Neural cell (in vitro differentiated cells): ENCODE measurements at regions not wholly inside any gene's neighbourhood (a gene's known extent, or its start where the extent isn't known, plus 50 kb on each side); places are given as distances from the start of the nearest gene placed in this dataset.

Experiments
- H2AFZ ChIP-seq: fragments of 200-600, 300-800 bp; sonication (generic), shearing (Covaris generic); 2 replicates; pipeline ENCODE4 v1.6.0; 2014; ENCODE audit warnings: low read depth, mild to moderate bottlenecking, antibody characterized with exemption, low read length, moderate library complexity
- H3F3A ChIP-seq: fragments of 200-600 bp; shearing (Covaris generic); 2 replicates; pipeline ENCODE4 v1.6.1; 2016; ENCODE audit warnings: mild to moderate bottlenecking, moderate library complexity, mixed read lengths, antibody characterized with exemption, low read length; ENCODE audit not compliant: insufficient read depth, poor library complexity, severe bottlenecking
- H3K27ac ChIP-seq: fragments of 200-600, 300-800 bp; sonication (generic), shearing (Covaris generic); 2 replicates; pipeline ENCODE4 v1.5.1; 2014; ENCODE audit warnings: mild to moderate bottlenecking, low read length, moderate library complexity
- H3K27me3 ChIP-seq: fragments of 300-800, 200-600 bp; sonication (generic), shearing (Covaris generic); 2 replicates; pipeline ENCODE4 v1.6.0; 2014; ENCODE audit warnings: mild to moderate bottlenecking, low read depth, low read length, moderate library complexity; ENCODE audit not compliant: insufficient read depth
- H3K36me3 ChIP-seq: fragments of 300-800, 200-600 bp; sonication (generic), shearing (Covaris generic); 2 replicates; pipeline ENCODE4 v1.5.1; 2014; ENCODE audit warnings: mild to moderate bottlenecking, antibody characterized with exemption, low read length, moderate library complexity; ENCODE audit not compliant: insufficient read depth
- H3K4me2 ChIP-seq: fragments of 300-800, 200-600 bp; sonication (generic), shearing (Covaris generic); 2 replicates; pipeline ENCODE4 v1.6.0; 2014; ENCODE audit warnings: mild to moderate bottlenecking, low read length
- H3K4me3 ChIP-seq: fragments of 300-800, 200-600 bp; sonication (generic), shearing (Covaris generic); 2 replicates; pipeline ENCODE4 v1.5.1; 2014; ENCODE audit warnings: mild to moderate bottlenecking, low read length, moderate library complexity
- H3K79me2 ChIP-seq: fragments of 200-600 bp; shearing (Covaris generic); replicated peaks from 2 replicates; pipeline ENCODE4 v1.6.0; 2014; ENCODE audit warnings: mild to moderate bottlenecking, low read length, moderate library complexity; ENCODE audit not compliant: insufficient read depth
- H3K9ac ChIP-seq: fragments of 300-800, 200-600 bp; sonication (generic), shearing (Covaris generic); 2 replicates; pipeline ENCODE4 v1.6.1; 2016; ENCODE audit warnings: mild to moderate bottlenecking, low read length, mixed read lengths
- H3K9me2 ChIP-seq: fragments of 200-600 bp; shearing (Covaris generic); 2 replicates; pipeline ENCODE4 v1.6.1; 2016; ENCODE audit warnings: mild to moderate bottlenecking, low read length, mixed read lengths; ENCODE audit not compliant: insufficient read depth
- H3K9me3 ChIP-seq: fragments of 200-600, 300-800 bp; sonication (generic), shearing (Covaris generic); 2 replicates; pipeline ENCODE4 v1.6.1; 2016; ENCODE audit warnings: mild to moderate bottlenecking, mixed run types, low read length, moderate library complexity, mixed read lengths
- H4K20me1 ChIP-seq: fragments of 200-600 bp; shearing (Covaris generic); 2 replicates; pipeline ENCODE4 v1.6.1; 2016; ENCODE audit warnings: mild to moderate bottlenecking, mixed run types; ENCODE audit not compliant: insufficient read depth
- EP300 ChIP-seq: fragments of 450-650 bp; conservative IDR thresholded peaks from 2 replicates; pipeline ENCODE4 v1.6.1; 2014; ENCODE audit warnings: antibody characterized with exemption, mild to moderate bottlenecking, moderate library complexity; ENCODE audit not compliant: poor library complexity, severe bottlenecking
- EZH2 ChIP-seq: fragments of 200-600, 300-800 bp; shearing (Covaris generic), sonication (generic); IDR thresholded peaks from 2 replicates; pipeline ENCODE4 v1.6.1; 2014; ENCODE audit warnings: antibody characterized with exemption, low read length, borderline replicate concordance, mild to moderate bottlenecking; ENCODE audit not compliant: insufficient read depth, poor library complexity, severe bottlenecking
- MXI1 ChIP-seq: fragments of 450-650 bp; conservative IDR thresholded peaks from 2 replicates; pipeline ENCODE4 v1.6.1; 2014; ENCODE audit warnings: antibody characterized with exemption, mild to moderate bottlenecking; ENCODE audit not compliant: poor library complexity, severe bottlenecking
- POLR2AphosphoS5 ChIP-seq: IDR thresholded peaks from 2 replicates; pipeline ENCODE4 v1.6.1; 2012
- RAD21 ChIP-seq: fragments of 450-650 bp; conservative IDR thresholded peaks from 2 replicates; pipeline ENCODE4 v1.6.1; 2014; ENCODE audit warnings: antibody characterized with exemption, mild to moderate bottlenecking, moderate library complexity
- REST ChIP-seq: IDR thresholded peaks from 2 replicates; pipeline ENCODE4 v1.6.1; 2012; ENCODE audit warnings: borderline replicate concordance
- SMC3 ChIP-seq: fragments of 450-650 bp; conservative IDR thresholded peaks from 2 replicates; pipeline ENCODE4 v1.6.1; 2014; ENCODE audit warnings: antibody characterized with exemption, mild to moderate bottlenecking, moderate library complexity; ENCODE audit not compliant: poor library complexity
- TAF1 ChIP-seq: IDR thresholded peaks from 2 replicates; pipeline ENCODE4 v1.6.1; 2012; ENCODE audit warnings: low read depth
- TF ChIP-seq, protein P1 (sequence below): fragments of 450-650 bp; IDR thresholded peaks from 2 replicates; pipeline ENCODE4 v1.5.1; 2014; ENCODE audit warnings: antibody characterized with exemption, mild to moderate bottlenecking, moderate library complexity; ENCODE audit not compliant: poor library complexity, severe bottlenecking

GRCh38 chr10:31741473-31741872, 187.2 kb downstream of the ARHGAP12 start:
- Histone ChIP-seq H3F3A (no peaks in the 10 kb centered on the region), H3K27ac (no peak overlapping the region), H3K4me2 (no peak overlapping the region), H2AFZ (no peak overlapping the region), H3K9me2 (no peaks in the 10 kb centered on the region), H4K20me1 (no peaks in the 10 kb centered on the region), H3K36me3 (no peaks in the 10 kb centered on the region), H3K9ac (no peak overlapping the region), H3K4me3 (no peak overlapping the region), H3K27me3 (no peaks in the 10 kb centered on the region), H3K79me2 (no peaks in the 10 kb centered on the region), H3K9me3 (no peaks in the 10 kb centered on the region)
- TF ChIP-seq SMC3 = no peak
- TF ChIP-seq REST = no peak
- no peak for TF ChIP-seq POLR2AphosphoS5
- no peak for TF ChIP-seq MXI1

- Histone ChIP-seq H3F3A (no peaks in the 10 kb centered on the region), H3K4me3 (no peak overlapping the region), H3K27ac (no peak overlapping the region), H3K36me3 (no peaks in the 10 kb centered on the region), H4K20me1 (no peaks in the 10 kb centered on the region), H3K9me3 (no peaks in the 10 kb centered on the region), H3K4me2 (no peak overlapping the region), H3K79me2 (no peaks in the 10 kb centered on the region), H3K27me3 (no peaks in the 10 kb centered on the region), H2AFZ (no peak overlapping the region), H3K9me2 (no peaks in the 10 kb centered on the region), H3K9ac (no peak overlapping the region)
- TF ChIP-seq SMC3 (no peak), POLR2AphosphoS5 (no peak), EZH2 (no peak), REST (no peak), MXI1 (no peak), RAD21 (no peak), EP300 (no peak), TAF1 (no peak)
- TF ChIP-seq, protein P1, sequence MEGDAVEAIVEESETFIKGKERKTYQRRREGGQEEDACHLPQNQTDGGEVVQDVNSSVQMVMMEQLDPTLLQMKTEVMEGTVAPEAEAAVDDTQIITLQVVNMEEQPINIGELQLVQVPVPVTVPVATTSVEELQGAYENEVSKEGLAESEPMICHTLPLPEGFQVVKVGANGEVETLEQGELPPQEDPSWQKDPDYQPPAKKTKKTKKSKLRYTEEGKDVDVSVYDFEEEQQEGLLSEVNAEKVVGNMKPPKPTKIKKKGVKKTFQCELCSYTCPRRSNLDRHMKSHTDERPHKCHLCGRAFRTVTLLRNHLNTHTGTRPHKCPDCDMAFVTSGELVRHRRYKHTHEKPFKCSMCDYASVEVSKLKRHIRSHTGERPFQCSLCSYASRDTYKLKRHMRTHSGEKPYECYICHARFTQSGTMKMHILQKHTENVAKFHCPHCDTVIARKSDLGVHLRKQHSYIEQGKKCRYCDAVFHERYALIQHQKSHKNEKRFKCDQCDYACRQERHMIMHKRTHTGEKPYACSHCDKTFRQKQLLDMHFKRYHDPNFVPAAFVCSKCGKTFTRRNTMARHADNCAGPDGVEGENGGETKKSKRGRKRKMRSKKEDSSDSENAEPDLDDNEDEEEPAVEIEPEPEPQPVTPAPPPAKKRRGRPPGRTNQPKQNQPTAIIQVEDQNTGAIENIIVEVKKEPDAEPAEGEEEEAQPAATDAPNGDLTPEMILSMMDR = no peak
These were observed 188.9 kb downstream of the ARHGAP12 start for GRCh38 chr10:31739711-31740110.
